ENCODE measurements at regions not wholly inside any gene's neighbourhood (a gene's known extent, or its start where the extent isn't known, plus 50 kb on each side); places are given as distances from the start of the nearest gene placed in this dataset.
"Not testable (repeated sequence)": the region's sequence is repeated elsewhere in the genome, so short reads cannot be mapped to it uniquely, and the experiment has no call there.

GRCh38 chr9:66814038-66814437, 86.5 kb upstream of the ZNF658 start:
- H3K4me1 Mint-ChIP-seq; H3K27me3 Mint-ChIP-seq; ATAC-seq; H3K9me3 Mint-ChIP-seq (ENCODE audit: low read depth); POLR2A ChIA-PET; H3K27ac Mint-ChIP-seq; DNase-seq; H3K36me3 Mint-ChIP-seq (ENCODE audit: low read depth); intact Hi-C loops (cut with DNase I, micrococcal nuclease); H3K4me3 Mint-ChIP-seq; CTCF ChIA-PET: not testable (repeated sequence)

GRCh38 chr9:66819510-66819909, 81.0 kb upstream of the ZNF658 start:
- CTCF ChIA-PET; H3K27ac Mint-ChIP-seq; H3K36me3 Mint-ChIP-seq (ENCODE audit: low read depth); ATAC-seq; H3K4me3 Mint-ChIP-seq; intact Hi-C loops (cut with DNase I, micrococcal nuclease); H3K27me3 Mint-ChIP-seq; DNase-seq; H3K9me3 Mint-ChIP-seq (ENCODE audit: low read depth); POLR2A ChIA-PET; H3K4me1 Mint-ChIP-seq: not testable (repeated sequence)

GRCh38 chr9:66820014-66820660, 80.4 kb upstream of the ZNF658 start:
- H3K27me3 Mint-ChIP-seq; H3K4me3 Mint-ChIP-seq; H3K27ac Mint-ChIP-seq; intact Hi-C loops (cut with DNase I, micrococcal nuclease); ATAC-seq; H3K36me3 Mint-ChIP-seq (ENCODE audit: low read depth); DNase-seq; H3K4me1 Mint-ChIP-seq; H3K9me3 Mint-ChIP-seq (ENCODE audit: low read depth); CTCF ChIA-PET; POLR2A ChIA-PET: not testable (repeated sequence)

- POLR2A ChIA-PET, ATAC-seq: not testable (repeated sequence)
Observed at GRCh38 chr9:66824169-66824568, 76.4 kb upstream of the ZNF658 start.

GRCh38 chr9:66829853-66830252, 70.7 kb upstream of the ZNF658 start:
- H3K9me3 Mint-ChIP-seq (ENCODE audit: low read depth); H3K27me3 Mint-ChIP-seq; CTCF ChIA-PET; H3K27ac Mint-ChIP-seq; POLR2A ChIA-PET; DNase-seq; ATAC-seq; H3K4me1 Mint-ChIP-seq; H3K36me3 Mint-ChIP-seq (ENCODE audit: low read depth); intact Hi-C loops (cut with DNase I, micrococcal nuclease); H3K4me3 Mint-ChIP-seq: not testable (repeated sequence)

More at GRCh38 chr9:66824169-66824568, 76.4 kb upstream of the ZNF658 start:
- H3K36me3 Mint-ChIP-seq (ENCODE audit: low read depth); H3K4me1 Mint-ChIP-seq; H3K9me3 Mint-ChIP-seq (ENCODE audit: low read depth); DNase-seq; CTCF ChIA-PET; H3K27me3 Mint-ChIP-seq; H3K4me3 Mint-ChIP-seq; H3K27ac Mint-ChIP-seq; intact Hi-C loops (cut with DNase I, micrococcal nuclease): not testable (repeated sequence)

GRCh38 chr9:66830777-66831497, 69.6 kb upstream of the ZNF658 start:
- CTCF ChIA-PET; H3K4me1 Mint-ChIP-seq; H3K36me3 Mint-ChIP-seq (ENCODE audit: low read depth); H3K27me3 Mint-ChIP-seq; DNase-seq; H3K4me3 Mint-ChIP-seq; POLR2A ChIA-PET; H3K27ac Mint-ChIP-seq; ATAC-seq; H3K9me3 Mint-ChIP-seq (ENCODE audit: low read depth); intact Hi-C loops (cut with DNase I, micrococcal nuclease): not testable (repeated sequence)

GRCh38 chr9:66832222-66832621, 68.3 kb upstream of the ZNF658 start:
- H3K4me1 Mint-ChIP-seq; H3K9me3 Mint-ChIP-seq (ENCODE audit: low read depth); intact Hi-C loops (cut with DNase I, micrococcal nuclease); H3K27me3 Mint-ChIP-seq; H3K4me3 Mint-ChIP-seq; POLR2A ChIA-PET; DNase-seq; H3K36me3 Mint-ChIP-seq (ENCODE audit: low read depth); ATAC-seq; CTCF ChIA-PET; H3K27ac Mint-ChIP-seq: not testable (repeated sequence)

- CTCF ChIA-PET; H3K4me1 Mint-ChIP-seq; H3K27ac Mint-ChIP-seq; intact Hi-C loops (cut with DNase I, micrococcal nuclease); H3K36me3 Mint-ChIP-seq (ENCODE audit: low read depth); H3K9me3 Mint-ChIP-seq (ENCODE audit: low read depth); ATAC-seq; POLR2A ChIA-PET; DNase-seq; H3K4me3 Mint-ChIP-seq; H3K27me3 Mint-ChIP-seq: not testable (repeated sequence)
Observed at GRCh38 chr9:66837242-66837937, 63.1 kb upstream of the ZNF658 start.
